ENCODE measurements at regions not wholly inside any gene's neighbourhood (a gene's known extent, or its start where the extent isn't known, plus 50 kb on each side); places are given as distances from the start of the nearest gene placed in this dataset.

GRCh38 chr2:83650898-83651297 is 808.2 kb downstream of the SUCLG1 start:
- DNase-seq (no peak), ATAC-seq (no peak)
- TF ChIP-seq, protein P1, sequence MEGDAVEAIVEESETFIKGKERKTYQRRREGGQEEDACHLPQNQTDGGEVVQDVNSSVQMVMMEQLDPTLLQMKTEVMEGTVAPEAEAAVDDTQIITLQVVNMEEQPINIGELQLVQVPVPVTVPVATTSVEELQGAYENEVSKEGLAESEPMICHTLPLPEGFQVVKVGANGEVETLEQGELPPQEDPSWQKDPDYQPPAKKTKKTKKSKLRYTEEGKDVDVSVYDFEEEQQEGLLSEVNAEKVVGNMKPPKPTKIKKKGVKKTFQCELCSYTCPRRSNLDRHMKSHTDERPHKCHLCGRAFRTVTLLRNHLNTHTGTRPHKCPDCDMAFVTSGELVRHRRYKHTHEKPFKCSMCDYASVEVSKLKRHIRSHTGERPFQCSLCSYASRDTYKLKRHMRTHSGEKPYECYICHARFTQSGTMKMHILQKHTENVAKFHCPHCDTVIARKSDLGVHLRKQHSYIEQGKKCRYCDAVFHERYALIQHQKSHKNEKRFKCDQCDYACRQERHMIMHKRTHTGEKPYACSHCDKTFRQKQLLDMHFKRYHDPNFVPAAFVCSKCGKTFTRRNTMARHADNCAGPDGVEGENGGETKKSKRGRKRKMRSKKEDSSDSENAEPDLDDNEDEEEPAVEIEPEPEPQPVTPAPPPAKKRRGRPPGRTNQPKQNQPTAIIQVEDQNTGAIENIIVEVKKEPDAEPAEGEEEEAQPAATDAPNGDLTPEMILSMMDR (IDR thresholded peaks at IDR 0.05) = no peak
- no peak overlapping the region for H3K4me3 Mint-ChIP-seq
- intact Hi-C loops (cut with micrococcal nuclease) = no loop called here
- POLR2A ChIA-PET = no interaction called here
- no peaks in the 10 kb centered on the region for H3K36me3 Mint-ChIP-seq (ENCODE audit: low read depth)
- H3K4me1 Mint-ChIP-seq (ENCODE audit: low read depth) = no peaks in the 10 kb centered on the region
- H3K9me3 Mint-ChIP-seq = no peaks in the 10 kb centered on the region
- no peak overlapping the region for H3K27ac Mint-ChIP-seq
- CTCF ChIA-PET = no interaction called here
- H3K27me3 Mint-ChIP-seq = no peaks in the 10 kb centered on the region

DNA sequence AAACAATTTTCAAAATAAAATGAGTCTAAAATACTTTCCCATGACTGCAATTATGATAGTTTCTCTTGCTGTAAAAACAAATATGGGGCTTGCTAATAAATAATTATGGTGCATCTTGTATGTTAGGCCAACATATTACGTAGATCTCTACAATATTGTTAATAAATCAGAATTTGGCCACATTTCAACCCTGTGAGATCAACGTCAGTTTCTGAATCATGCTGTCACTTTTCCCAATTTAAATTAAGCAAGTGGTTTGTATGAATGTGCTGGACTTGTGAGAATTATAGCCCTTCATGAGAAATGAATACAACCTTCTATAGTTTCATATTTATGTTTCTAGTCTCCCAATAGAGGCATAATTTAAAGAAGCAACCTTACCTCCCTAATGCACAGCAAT is 808.9 kb downstream of the SUCLG1 start:
- DNase-seq (no peak), ATAC-seq (no peak)
- CTCF ChIA-PET = no interaction called here
- Mint-ChIP-seq H3K36me3 (ENCODE audit: low read depth) (no peaks in the 10 kb centered on the region), H3K27ac (no peak overlapping the region), H3K4me3 (no peak overlapping the region), H3K4me1 (ENCODE audit: low read depth) (no peaks in the 10 kb centered on the region), H3K9me3 (no peaks in the 10 kb centered on the region), H3K27me3 (no peaks in the 10 kb centered on the region)
- intact Hi-C loops (cut with micrococcal nuclease) = no loop called here
- TF ChIP-seq, protein P1 (IDR thresholded peaks at IDR 0.05) = no peak
- POLR2A ChIA-PET = no interaction called here

DNA sequence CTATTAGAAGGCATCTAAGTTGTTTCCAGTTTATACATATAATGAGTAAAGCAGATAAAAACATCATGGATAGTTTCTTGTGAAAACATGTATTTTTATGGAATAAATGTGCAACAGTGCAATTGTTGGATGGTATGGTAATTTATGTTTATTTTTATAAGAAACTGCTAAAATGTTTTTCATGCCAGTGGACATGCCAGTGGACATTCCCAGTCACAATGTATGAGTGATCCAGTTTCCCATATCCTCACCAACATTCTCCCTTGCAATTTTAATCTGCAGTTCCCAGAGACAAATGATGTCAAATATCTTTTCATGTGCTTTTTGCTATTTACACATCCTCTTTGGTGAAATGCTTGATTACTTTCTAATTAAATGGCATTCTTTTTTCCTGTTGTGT is 818.6 kb downstream of the SUCLG1 start:
- Mint-ChIP-seq H3K27ac (no peak overlapping the region), H3K36me3 (ENCODE audit: low read depth) (no peaks in the 10 kb centered on the region), H3K4me3 (no peak overlapping the region), H3K9me3 (no peaks in the 10 kb centered on the region), H3K4me1 (ENCODE audit: low read depth) (no peaks in the 10 kb centered on the region), H3K27me3 (no peaks in the 10 kb centered on the region)
- no peak for DNase-seq
- intact Hi-C loops (cut with micrococcal nuclease) = no loop called here
- ChIA-PET CTCF (no interaction called here), POLR2A (no interaction called here)
- TF ChIP-seq, protein P1 (IDR thresholded peaks at IDR 0.05) = no peak
- ATAC-seq = no peak

DNA sequence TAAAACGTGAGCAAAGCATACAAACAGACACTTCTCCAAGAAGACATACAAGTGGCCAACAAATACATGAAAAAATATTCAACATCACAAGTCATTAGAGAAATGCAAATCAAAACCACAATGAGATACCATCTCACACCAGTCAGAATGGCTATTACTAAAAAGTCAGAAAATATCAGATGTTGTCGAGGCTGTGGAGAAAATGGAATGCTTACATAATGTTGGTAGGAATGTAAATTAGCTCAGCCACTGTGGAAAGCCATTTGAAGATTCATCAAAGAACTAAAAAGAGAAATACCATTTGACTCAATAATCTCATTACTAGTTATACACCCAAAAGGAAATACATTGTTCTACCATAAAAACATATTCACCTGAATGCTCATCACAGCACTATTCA is 825.7 kb downstream of the SUCLG1 start:
- intact Hi-C loops (cut with micrococcal nuclease) = no loop called here
- CTCF ChIA-PET = no interaction called here

GRCh38 chr2:83630351-83630750 is 828.7 kb downstream of the SUCLG1 start:
- DNase-seq (no peak), ATAC-seq (no peak)
- Mint-ChIP-seq H3K4me1 (ENCODE audit: low read depth) (no peaks in the 10 kb centered on the region), H3K4me3 (no peak overlapping the region), H3K9me3 (peaks cover 12% of the 10 kb centered on the region), H3K27ac (no peak overlapping the region), H3K27me3 (no peaks in the 10 kb centered on the region), H3K36me3 (ENCODE audit: low read depth) (no peaks in the 10 kb centered on the region)
- ChIA-PET CTCF (no interaction called here), POLR2A (no interaction called here)
- TF ChIP-seq, protein P1 (IDR thresholded peaks at IDR 0.05) = no peak
- intact Hi-C loops (cut with micrococcal nuclease) = no loop called here

More for the DNA sequence above, 825.7 kb downstream of the SUCLG1 start:
- H3K27me3 Mint-ChIP-seq = no peaks in the 10 kb centered on the region
- DNase-seq = no peak
- no peak for ATAC-seq
- H3K4me3 Mint-ChIP-seq = no peak overlapping the region
- TF ChIP-seq, protein P1 (IDR thresholded peaks at IDR 0.05) = no peak
- H3K9me3 Mint-ChIP-seq = peaks cover 11% of the 10 kb centered on the region
- no peak overlapping the region for H3K27ac Mint-ChIP-seq
- POLR2A ChIA-PET = no interaction called here
- no peaks in the 10 kb centered on the region for H3K36me3 Mint-ChIP-seq (ENCODE audit: low read depth)
- H3K4me1 Mint-ChIP-seq (ENCODE audit: low read depth) = no peaks in the 10 kb centered on the region

Measured in activated CD8-positive, alpha-beta T cell treated with anti-CD3 and anti-CD28 coated beads for 36 hours (primary cell).